ENCODE measurements at regions not wholly inside any gene's neighbourhood (a gene's known extent, or its start where the extent isn't known, plus 50 kb on each side); places are given as distances from the start of the nearest gene placed in this dataset.

DNA sequence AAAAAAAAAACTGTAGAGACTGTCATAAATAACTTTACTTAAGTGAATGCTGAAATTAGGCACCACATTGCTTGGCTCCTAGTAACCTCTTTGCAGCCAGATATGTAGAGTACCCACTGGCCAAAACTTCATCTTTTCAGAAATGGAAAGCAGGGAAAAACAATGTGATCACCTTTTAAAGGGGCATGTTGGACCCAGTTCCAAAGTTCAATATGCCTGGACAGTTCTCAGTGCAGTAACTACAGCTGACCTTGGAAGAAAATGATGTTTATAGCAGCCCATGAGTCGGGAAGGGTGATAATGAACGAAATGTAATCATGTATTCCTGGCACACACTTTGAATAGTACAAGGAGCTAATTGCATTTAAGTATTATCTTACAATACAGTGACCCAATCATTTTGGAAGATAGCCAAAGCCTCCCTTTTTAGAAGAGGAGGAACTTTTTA, 93.6 kb upstream of the TAB2 start:
- DNase-seq (no peak), ATAC-seq (no peak)
- Mint-ChIP-seq H3K36me3 (ENCODE audit: low read depth) (no peaks in the 10 kb centered on the region), H3K9me3 (no peaks in the 10 kb centered on the region), H3K27ac (no peak overlapping the region), H3K4me1 (peaks cover 16% of the 10 kb centered on the region), H3K27me3 (no peaks in the 10 kb centered on the region), H3K4me3 (no peak overlapping the region)

- DNase-seq (no peak), ATAC-seq (no peak)
- peaks cover 14% of the 10 kb centered on the region for H3K4me1 Mint-ChIP-seq
- peak overlapping the region; percentile 30 for H3K27ac Mint-ChIP-seq
- no peaks in the 10 kb centered on the region for H3K27me3 Mint-ChIP-seq
- no peak overlapping the region for H3K4me3 Mint-ChIP-seq
- H3K9me3 Mint-ChIP-seq, result no peaks in the 10 kb centered on the region
- H3K36me3 Mint-ChIP-seq (ENCODE audit: low read depth), result no peaks in the 10 kb centered on the region
Observed at GRCh38 chr6:149224399-149224798, 93.1 kb upstream of the TAB2 start.

- DNase-seq (no peak), ATAC-seq (no peak)
- Mint-ChIP-seq H3K27ac (no peak overlapping the region), H3K36me3 (ENCODE audit: low read depth) (no peaks in the 10 kb centered on the region), H3K4me1 (peaks cover 16% of the 10 kb centered on the region), H3K9me3 (no peaks in the 10 kb centered on the region), H3K27me3 (no peaks in the 10 kb centered on the region), H3K4me3 (no peak overlapping the region)
Observed at GRCh38 chr6:149225370-149225769, 92.1 kb upstream of the TAB2 start.

DNA sequence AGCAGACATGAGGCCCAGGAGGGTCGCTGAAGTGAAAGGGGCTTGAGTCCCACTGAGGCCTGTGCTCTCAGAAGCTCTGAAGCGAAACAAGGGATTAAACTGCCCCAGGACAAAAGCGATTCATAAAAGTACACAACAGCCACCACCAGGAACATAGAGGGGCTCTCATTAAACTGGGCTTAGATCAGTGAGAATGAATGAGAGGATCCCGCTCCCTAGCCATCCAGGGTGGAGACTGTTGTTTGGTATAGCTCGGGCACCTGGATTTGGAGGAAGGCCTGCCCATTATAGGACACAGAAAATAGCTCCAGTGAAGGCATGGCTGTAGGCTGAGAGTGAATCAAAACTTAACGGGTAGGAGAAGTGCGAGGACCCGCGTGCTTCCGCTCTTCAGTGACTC, 91.6 kb upstream of the TAB2 start:
- Mint-ChIP-seq H3K9me3 (no peaks in the 10 kb centered on the region), H3K4me1 (peaks cover 22% of the 10 kb centered on the region), H3K36me3 (ENCODE audit: low read depth) (no peaks in the 10 kb centered on the region), H3K27me3 (no peaks in the 10 kb centered on the region), H3K4me3 (no peak overlapping the region), H3K27ac (no peak overlapping the region)
- DNase-seq (no peak), ATAC-seq (no peak)

DNA sequence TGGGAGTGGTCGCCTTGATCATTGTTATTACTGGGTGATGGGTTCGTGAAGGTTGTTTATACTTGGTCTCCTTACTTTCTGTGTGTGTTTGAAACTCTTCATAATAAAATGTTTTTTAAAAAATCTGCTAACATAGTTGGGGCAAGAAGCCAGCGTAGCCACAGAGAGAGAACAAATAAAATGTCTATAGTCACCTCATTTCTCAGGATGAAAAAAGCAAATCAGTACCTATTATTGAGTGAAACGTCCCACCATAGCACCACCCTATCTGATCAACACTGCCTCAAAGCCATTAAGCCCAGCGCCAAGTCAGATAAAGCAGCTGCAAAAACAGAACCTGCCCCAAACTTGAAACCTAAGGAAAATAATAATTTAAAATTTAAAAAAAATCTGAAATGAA, 89.7 kb upstream of the TAB2 start:
- no peak for DNase-seq
- Mint-ChIP-seq H3K27me3 (no peaks in the 10 kb centered on the region), H3K4me3 (no peak overlapping the region), H3K4me1 (peaks cover 40% of the 10 kb centered on the region), H3K9me3 (no peaks in the 10 kb centered on the region), H3K27ac (no peak overlapping the region), H3K36me3 (ENCODE audit: low read depth) (no peaks in the 10 kb centered on the region)
- ATAC-seq, result no peak

DNA sequence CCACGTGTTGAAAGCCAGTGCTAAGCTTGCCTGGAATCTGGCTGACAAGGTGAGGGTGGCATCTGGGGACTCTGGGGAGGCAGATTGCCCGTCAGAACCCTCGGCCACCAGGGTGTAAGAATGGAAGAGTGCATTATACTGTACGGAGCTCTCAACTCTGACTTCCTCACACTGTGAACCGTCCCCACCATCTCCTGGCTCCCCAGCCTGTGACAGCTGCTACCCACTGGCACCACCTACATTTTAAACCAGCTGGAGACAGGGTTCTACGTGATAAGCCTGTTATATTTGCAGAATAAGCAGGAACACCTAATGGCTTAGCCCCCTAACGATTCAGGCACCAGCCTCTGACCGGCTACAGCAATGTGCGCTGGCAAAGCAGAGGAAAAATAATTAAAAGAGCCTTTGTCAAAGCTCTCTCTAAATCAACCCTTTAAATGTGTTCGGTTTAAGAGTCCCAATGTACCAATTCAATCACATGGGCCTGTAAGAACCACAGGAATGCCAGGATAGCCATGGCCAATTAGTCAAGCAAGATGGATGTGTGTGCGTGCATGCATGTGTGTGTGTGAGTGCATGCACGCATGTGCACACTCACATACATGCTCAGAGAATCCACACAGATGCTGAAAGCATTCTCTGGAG, 89.1 kb upstream of the TAB2 start:
- no peaks in the 10 kb centered on the region for H3K9me3 Mint-ChIP-seq
- peaks cover 44% of the 10 kb centered on the region for H3K4me1 Mint-ChIP-seq
- no peak overlapping the region for H3K4me3 Mint-ChIP-seq
- no peak overlapping the region for H3K27ac Mint-ChIP-seq
- DNase-seq (no peak), ATAC-seq (no peak)
- no peaks in the 10 kb centered on the region for H3K36me3 Mint-ChIP-seq (ENCODE audit: low read depth)
- no peaks in the 10 kb centered on the region for H3K27me3 Mint-ChIP-seq

DNA sequence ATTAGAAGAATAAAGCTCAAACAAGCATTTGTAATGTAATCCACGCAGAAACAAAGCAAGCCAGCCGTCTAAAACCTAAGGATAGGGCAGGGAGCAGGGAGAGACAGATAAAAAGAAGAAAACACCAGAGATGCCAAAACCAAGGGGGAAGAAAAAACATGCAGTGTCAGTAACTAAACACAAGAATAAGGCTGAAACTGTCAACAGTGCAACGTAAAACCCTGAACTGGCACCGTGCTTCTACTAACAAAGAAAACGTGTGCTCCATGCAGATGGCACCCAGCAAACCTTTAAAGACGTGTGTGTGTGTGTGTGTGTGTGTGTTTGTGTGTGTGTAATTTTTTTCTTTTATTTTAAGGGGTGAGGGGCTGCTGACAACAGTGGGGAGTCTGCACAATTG, 88.4 kb upstream of the TAB2 start:
- Mint-ChIP-seq H3K4me1 (peaks cover 45% of the 10 kb centered on the region), H3K27me3 (no peaks in the 10 kb centered on the region), H3K27ac (no peak overlapping the region), H3K4me3 (no peak overlapping the region), H3K9me3 (no peaks in the 10 kb centered on the region), H3K36me3 (ENCODE audit: low read depth) (no peaks in the 10 kb centered on the region)
- DNase-seq, result no peak
- ATAC-seq, result no peak

DNA sequence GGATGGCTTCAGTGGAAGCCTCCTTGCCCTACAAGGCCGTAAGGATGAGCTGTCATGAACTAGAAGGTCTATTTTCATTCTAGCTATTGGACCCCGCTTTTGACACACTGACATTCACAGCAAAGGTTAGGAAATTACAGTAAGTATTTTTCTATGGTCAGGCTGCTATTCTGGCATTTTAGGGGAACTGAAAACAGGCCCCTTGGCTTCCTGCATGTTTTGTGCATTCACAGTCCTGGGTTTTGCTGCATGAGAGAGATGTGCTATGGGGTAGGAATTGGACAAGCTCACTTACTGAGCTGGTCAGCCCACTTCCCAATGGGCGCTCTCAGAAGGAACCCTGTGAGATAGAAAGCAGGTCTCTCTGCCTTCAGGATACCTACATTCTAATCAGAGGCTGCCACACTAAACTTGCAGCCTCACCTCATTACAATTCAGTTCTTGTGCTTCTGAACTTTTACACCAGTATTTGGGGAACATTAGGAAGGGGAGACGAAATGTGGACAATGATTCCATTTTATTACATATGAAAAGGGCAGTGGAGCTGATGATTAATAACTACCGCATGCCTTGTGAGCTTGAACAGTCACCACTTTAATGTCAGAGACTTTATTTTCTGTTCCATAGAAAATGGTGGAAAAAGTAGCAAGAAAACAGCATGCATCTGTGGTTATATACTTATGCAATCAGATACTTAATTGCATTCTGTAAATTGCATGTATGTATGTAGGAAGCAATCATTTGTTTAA, 86.6 kb upstream of the TAB2 start:
- DNase-seq, result no peak
- Mint-ChIP-seq H3K9me3 (no peaks in the 10 kb centered on the region), H3K27ac (peak overlapping the region; percentile 88), H3K4me1 (peaks cover 59% of the 10 kb centered on the region), H3K36me3 (ENCODE audit: low read depth) (no peaks in the 10 kb centered on the region), H3K4me3 (peak overlapping the region; percentile 32), H3K27me3 (no peaks in the 10 kb centered on the region)
- ATAC-seq, result no peak

DNA sequence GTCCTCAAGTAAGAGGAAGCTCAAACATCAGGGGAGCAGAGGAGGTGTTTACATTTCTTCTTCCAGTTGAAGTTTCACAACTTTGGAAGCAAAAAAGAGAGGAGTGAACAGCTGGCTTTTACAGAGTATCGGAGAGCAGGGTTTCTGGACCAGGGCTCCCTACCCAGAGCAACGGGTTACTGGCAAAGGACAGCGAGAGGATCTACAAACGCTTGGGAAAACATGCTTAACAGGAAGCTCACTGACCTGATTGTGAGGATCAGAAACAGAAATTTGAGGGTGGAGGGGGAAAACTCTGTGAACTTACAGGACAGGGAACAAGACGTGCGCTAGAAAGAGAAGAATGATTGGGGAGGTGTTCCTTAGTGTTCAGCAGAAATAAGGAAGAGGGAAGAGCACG, 85.7 kb upstream of the TAB2 start:
- Mint-ChIP-seq H3K36me3 (ENCODE audit: low read depth) (no peaks in the 10 kb centered on the region), H3K4me3 (no peak overlapping the region), H3K27ac (peak overlapping the region; percentile 98), H3K4me1 (peaks cover 59% of the 10 kb centered on the region), H3K27me3 (no peaks in the 10 kb centered on the region), H3K9me3 (no peaks in the 10 kb centered on the region)
- DNase-seq (no peak), ATAC-seq (no peak)

DNA sequence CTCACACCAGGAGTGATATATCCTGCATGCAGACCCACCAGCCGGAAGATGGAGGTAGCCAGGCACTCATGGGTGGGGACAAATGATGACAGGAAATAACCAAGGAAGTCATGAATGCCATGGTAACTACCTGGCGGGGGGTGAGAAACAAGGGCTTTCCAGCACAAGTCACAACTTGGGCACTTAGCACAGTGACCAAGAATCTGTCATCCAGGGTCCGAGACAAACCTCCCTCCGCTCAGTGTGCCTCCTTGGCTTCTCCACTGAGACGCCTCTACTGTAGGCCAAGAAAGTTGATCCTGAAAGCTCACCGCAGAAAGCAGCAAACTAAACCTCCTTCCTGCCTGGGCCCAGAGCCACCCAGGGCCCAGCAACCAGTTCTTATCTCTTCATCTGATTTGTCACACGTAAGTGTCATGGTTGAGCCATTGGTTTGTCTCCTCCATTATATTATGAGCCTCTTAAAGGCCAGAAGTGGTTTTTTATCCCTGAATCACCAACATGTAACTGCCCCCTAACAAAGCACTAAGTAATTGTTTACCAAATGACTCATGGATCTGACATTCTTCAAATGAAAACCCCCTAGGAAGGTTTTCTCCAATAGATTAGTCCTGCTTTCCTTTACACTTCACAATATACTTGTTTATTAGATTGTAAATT, 84.3 kb upstream of the TAB2 start:
- peak overlapping the region; percentile 73 for H3K4me3 Mint-ChIP-seq
- no peaks in the 10 kb centered on the region for H3K27me3 Mint-ChIP-seq
- H3K36me3 Mint-ChIP-seq (ENCODE audit: low read depth), result peaks cover 3% of the 10 kb centered on the region
- peak; percentile 49 for DNase-seq
- ATAC-seq, result peak; percentile 76
- peaks cover 59% of the 10 kb centered on the region for H3K4me1 Mint-ChIP-seq
- peak overlapping the region; percentile 98 for H3K27ac Mint-ChIP-seq
- H3K9me3 Mint-ChIP-seq, result peaks cover 8% of the 10 kb centered on the region

DNA sequence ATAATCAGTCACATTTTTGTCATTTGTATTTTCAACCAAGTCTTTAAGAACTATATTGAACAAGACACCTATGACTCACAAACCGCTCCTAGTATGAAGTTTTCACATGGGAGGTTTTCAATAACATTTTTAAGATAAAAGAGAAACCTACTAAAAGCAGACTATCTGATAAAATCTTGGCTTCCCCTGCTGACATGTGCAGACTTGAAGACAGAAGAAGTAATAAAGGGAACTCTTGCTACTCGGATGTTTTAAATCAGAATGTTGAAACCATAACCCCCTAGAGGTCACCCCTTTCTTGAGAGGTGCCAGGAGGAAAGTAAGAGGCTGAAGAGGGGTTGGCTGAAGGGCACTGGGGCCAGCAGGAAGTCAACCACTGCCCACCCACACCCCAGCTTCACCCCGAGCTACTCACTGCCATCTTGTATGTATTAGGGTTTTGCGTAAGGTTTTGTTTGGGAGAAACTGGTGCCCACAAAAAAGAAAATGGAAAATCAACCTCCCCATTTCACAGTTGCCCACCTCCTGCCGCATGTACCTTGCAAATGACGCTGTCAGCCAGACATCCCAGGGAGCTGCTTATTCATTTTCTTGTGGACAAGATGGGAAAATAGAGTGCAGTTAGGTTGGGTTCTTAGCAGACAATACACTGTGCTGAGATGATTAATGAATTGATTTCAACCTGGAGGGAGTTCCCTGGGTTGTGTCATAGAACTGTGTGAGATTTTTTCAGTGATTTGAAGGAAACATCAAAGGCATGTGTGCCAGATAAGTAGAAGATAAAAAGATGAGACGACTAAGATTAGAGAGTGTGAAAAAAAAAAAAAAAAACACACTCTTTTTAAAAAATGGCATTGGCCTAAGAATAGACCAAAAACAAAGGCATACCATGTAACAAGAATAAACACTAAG, 83.2 kb upstream of the TAB2 start:
- peak overlapping the region; percentile 98 for H3K27ac Mint-ChIP-seq
- peak overlapping the region; percentile 73 for H3K4me3 Mint-ChIP-seq
- ATAC-seq (peak; percentile 77), DNase-seq (peak; percentile 53)
- H3K36me3 Mint-ChIP-seq (ENCODE audit: low read depth), result peaks cover 7% of the 10 kb centered on the region
- H3K9me3 Mint-ChIP-seq, result peaks cover 15% of the 10 kb centered on the region
- no peaks in the 10 kb centered on the region for H3K27me3 Mint-ChIP-seq
- H3K4me1 Mint-ChIP-seq, result peaks cover 59% of the 10 kb centered on the region

DNA sequence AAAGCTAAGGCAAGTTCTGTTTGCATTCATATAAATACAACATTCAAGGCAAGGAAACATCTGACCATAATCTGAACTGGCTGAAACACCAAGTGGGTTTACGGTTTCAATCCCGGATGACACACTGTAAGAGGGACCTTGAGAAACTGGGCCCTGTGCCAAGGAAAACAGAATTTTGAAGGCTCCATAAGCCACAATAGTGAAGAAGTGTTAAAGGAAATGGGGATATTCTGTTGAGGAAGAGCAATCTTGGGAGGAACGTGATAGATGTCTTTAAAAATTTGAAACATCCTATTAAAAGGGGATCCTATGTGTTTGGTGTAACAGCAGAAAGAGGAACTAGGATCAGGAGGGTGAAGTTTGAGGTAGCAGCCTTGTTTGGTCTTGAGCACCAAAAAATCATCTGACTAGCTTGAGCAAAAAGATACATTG, 82.4 kb upstream of the TAB2 start:
- DNase-seq (no peak), ATAC-seq (no peak)
- peaks cover 7% of the 10 kb centered on the region for H3K36me3 Mint-ChIP-seq (ENCODE audit: low read depth)
- no peaks in the 10 kb centered on the region for H3K27me3 Mint-ChIP-seq
- peak overlapping the region; percentile 73 for H3K4me3 Mint-ChIP-seq
- H3K9me3 Mint-ChIP-seq, result peaks cover 16% of the 10 kb centered on the region
- H3K4me1 Mint-ChIP-seq, result peaks cover 57% of the 10 kb centered on the region
- H3K27ac Mint-ChIP-seq, result peak overlapping the region; percentile 98

DNA sequence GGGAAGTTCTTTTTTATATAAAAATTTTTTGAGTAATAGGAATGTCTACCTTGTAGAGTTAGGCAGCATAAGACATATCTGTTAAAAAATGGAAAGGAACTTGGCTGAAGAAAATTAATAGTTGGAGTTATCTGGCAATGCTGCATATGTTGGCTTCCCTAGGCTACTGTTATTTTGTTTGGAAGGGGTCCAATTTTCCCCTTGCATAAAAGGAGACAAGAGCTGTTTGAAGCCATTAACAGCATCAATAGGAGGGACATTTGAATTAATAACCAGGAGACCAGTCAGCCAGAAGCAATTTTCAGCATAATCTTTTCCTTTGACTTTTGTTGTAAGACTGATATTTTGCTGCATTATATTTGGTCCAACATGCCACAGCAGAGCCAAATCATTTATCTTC, 80.9 kb upstream of the TAB2 start:
- Mint-ChIP-seq H3K27me3 (no peaks in the 10 kb centered on the region), H3K4me3 (no peak overlapping the region), H3K4me1 (peaks cover 42% of the 10 kb centered on the region), H3K27ac (no peak overlapping the region), H3K36me3 (ENCODE audit: low read depth) (peaks cover 7% of the 10 kb centered on the region), H3K9me3 (peaks cover 19% of the 10 kb centered on the region)
- ATAC-seq (no peak), DNase-seq (no peak)

DNA sequence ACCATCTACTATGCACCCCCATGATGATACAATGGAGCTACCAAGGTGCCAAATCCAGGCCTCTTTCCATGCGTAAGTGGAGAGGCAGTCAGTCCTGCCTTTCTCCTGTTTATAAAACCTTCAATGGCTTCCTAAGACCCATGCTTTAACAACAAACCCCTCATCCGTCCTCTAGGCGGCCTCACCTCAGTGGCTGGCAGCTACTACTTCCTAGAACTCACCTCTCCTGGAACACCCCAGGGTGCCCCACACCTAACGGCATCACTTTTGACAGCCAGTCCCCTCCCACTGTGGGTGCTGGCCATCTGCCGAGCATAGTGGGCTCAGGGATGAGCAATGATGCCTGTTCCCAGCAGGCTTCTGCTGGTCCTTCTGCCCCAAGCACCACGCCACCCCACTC, 80.0 kb upstream of the TAB2 start:
- H3K27me3 Mint-ChIP-seq, result no peaks in the 10 kb centered on the region
- H3K27ac Mint-ChIP-seq, result no peak overlapping the region
- peaks cover 22% of the 10 kb centered on the region for H3K9me3 Mint-ChIP-seq
- DNase-seq, result no peak
- H3K36me3 Mint-ChIP-seq (ENCODE audit: low read depth), result peaks cover 7% of the 10 kb centered on the region
- no peak overlapping the region for H3K4me3 Mint-ChIP-seq
- ATAC-seq, result no peak
- peaks cover 34% of the 10 kb centered on the region for H3K4me1 Mint-ChIP-seq

Measured in activated naive CD8-positive, alpha-beta T cell treated with anti-CD3 and anti-CD28 coated beads, Interleukin-2, amount 50 U/mL, for 24 hours (primary cell).